LoVo (cell line): ENCODE measurements at regions not wholly inside any gene's neighbourhood (a gene's known extent, or its start where the extent isn't known, plus 50 kb on each side); places are given as distances from the start of the nearest gene placed in this dataset.

Experiments
- DNase-seq: peaks from one replicate; pipeline ENCODE4 v3.0.0-alpha.2; 2016; ENCODE audit warnings: low spot score

DNA sequence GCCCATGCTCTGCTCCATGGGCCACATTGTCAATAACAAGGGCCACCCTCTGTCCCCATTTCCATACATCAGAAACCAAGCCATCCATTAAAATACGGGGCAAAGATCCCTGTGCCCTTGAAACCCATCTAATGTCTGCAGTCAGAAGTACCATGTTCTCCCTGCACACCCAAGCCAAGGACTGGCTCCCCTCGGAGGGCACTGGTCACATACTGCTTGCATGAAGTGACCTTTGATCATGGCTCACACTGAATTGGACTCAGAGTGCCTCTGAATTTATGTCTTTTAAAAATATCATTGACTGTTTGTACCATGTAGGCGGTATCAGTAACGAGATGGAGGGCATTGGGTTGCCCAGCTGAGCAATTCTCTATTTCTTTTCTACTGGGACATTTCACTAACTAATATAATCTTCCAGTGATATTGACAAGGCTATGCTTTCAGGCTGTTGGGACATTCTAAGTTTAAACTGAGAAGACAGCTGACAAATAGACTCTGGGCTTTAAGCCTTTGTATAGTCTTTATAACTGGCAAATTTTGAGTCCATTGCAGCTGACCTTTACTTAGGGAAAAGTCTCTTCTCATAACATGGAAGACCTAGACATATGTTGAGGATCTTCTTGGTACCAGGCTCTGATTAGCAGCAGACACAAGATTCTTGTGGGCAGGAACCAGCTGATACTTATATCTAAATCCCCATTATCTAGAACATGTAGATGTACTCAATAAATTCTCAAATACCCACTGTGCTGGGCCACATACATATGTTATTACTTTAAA lies 214.3 kb downstream of the MYCN start:
- DNase-seq, result no peak

DNA sequence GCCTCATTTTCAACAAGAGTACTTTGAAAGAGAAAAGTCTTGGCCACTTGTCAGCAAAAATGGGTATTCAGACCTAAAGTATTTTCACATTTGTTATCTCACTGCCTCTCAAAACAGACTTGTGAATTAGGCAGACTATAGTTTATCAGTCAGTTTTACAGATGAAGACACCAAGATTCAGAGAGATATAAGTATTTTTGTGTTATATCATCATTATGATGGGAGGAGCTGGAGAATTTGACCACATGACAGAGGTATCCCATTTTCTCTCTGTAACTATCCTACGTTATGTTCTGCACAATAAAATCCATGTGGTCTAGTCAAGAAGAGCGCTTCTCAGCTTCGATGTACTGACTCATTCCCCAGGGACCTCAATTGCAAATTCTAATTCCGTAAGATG lies 213.7 kb downstream of the MYCN start:
- no peak for DNase-seq

DNA sequence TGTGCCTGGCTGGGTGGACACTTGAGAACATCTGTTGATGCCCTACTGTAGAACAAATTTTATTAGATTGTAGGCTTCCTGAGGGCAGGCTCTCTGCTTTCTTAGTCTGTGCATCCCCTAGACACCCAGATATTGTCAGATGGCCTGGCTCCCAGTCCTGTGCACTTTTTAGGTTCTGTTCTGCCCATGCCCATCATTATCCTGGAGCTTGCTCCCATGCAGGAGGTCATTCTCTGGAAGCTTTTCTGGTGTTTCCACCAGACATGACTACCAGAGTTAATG lies 213.3 kb downstream of the MYCN start:
- DNase-seq, result no peak

DNA sequence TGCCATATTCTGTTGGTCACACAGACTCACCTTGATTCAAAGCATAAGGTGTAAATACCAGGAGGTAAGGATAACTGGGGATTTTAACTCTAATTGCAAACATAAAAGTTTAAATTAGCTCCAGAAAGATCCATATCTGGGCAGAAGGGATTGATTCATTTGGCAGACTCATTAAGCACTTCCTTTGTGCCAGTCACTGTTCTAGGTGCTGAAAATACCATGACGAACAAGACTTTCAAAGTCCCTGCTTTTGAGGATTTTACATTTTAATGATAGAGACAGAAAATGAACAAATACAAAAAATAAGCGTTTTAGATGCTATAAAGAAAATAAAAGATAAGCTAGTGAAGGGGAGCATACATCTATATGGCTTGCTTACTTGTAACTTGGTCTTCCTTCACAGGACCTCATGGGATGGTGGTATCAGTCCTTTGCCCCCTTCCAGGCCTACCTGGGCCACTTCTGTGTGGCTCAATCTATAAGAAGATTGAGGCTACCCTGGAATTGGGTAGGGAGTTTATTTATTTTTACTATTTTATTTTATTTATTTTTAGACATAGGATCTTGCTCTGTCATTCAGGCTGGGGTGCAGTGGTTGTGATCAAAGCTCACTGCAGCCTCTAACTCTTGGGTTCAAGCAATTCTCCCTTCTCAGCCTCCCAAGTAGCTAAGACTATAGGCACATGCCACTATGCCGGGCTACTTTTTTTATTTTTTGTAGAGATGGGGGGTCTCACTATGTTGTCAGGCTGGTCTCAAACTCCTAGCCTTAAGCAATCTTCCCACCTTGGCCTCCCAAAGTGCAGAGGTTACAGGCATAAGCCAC lies 212.8 kb downstream of the MYCN start:
- no peak for DNase-seq

DNA sequence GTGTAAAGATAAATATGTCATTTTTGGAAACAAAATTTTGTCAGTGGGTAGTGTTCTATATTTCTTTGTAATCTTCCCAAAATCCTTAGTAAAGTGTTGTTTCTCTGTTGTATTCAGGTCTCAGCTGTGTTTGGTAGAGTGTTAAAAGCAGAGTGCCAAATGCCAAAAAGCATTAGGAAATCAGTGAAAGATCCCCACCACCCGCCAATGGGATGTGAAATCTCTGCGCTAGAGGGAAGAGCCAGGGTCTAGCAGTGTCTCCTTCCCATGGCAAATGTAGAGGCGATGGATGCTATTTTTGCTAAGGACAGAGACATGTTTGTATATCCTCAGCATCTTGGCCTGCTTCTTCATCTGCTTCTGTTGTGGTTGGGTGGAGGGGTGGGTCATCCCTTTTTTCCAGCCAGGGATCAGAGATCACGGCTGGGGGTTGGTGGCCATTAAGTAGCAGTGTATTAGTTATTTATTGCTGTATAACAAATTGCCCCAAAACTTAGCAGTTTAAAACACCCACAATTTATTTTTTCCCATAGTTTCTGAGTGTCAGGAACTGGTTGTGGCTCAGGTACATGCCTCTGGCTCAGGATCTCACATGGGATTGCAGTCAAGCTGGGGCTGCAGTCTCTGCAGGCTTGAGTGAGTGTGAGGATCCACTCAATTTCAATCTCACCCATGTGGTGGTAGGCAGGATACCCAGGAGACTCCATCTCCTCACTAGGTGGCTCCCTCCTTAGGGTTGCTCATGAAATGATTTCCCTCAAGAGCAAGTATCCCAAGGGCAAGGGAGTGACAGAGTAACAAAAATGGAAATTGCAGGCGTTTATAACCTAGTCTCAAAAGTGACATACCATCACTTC lies 211.9 kb downstream of the MYCN start:
- DNase-seq, result no peak

DNA sequence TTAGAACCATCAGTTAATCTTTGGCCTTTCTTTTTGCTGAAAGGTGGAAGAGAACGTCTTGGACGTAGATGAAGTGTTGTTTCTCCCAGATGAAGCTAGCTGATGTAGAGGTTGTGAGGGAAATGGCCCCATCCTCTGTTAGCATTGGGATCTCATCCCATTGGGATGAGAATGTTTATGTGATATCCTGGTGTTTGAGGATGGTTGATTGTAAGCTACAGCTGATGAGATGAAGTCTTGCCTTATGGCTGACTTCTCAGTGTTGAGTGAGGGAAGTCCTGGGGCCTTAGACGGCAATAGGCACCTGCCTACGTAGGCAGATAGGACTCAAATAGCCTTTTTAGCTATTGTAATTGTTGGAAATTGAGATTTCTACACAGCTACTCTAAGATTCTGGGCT lies 211.3 kb downstream of the MYCN start:
- DNase-seq, result no peak

DNA sequence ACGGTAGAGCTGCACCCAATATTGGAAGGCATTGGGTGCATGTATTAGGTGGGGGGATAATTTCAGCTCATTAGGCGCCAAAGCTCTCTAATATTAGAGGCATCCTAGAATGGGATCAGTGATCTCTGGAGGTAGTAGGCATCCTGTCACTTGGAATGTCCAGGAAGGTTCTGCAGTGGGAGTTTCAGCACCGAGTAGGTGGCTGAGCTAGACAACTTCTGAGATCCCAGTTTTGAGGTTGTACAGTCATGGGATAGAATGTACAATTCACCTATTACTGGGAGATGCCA lies 210.9 kb downstream of the MYCN start:
- DNase-seq, result no peak

DNA sequence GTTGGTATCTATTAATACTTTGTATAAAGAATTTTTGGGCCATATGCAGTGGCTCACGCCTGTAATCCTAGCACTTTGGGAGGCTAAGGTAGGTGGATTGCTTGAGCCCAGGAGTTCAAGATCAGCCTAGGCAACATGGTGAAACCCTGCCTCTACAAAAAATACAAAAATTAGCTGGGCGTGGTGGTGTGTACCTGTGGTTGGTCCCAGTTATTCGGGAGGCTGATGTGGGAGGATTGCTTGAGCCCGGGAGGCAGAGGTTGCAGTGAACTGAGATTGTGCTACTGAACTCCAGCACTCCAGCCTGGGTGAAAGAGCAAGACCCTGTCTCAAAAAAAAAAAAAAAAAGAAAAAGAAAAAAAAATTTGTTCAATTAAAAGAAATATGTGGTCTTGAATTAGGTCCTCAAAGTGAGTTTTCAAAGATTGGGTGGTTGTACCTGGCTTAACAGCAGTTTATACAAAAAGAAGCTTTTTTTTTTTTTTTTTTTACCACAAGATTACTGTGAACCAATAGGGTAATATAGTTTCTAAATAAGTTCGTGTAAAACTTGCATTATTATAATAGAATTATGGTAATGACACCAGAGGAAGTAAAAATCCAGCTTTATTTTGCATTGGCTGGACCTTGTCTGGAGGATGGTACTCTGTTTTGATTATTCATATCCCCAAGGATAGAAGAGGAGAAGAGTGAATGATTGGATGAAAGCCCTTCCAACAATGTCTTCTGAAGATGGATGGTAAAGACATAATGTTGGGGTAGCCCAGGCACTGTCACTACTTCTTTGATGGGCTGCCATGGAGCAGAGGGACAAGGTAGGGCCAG lies 210.3 kb downstream of the MYCN start:
- no peak for DNase-seq

DNA sequence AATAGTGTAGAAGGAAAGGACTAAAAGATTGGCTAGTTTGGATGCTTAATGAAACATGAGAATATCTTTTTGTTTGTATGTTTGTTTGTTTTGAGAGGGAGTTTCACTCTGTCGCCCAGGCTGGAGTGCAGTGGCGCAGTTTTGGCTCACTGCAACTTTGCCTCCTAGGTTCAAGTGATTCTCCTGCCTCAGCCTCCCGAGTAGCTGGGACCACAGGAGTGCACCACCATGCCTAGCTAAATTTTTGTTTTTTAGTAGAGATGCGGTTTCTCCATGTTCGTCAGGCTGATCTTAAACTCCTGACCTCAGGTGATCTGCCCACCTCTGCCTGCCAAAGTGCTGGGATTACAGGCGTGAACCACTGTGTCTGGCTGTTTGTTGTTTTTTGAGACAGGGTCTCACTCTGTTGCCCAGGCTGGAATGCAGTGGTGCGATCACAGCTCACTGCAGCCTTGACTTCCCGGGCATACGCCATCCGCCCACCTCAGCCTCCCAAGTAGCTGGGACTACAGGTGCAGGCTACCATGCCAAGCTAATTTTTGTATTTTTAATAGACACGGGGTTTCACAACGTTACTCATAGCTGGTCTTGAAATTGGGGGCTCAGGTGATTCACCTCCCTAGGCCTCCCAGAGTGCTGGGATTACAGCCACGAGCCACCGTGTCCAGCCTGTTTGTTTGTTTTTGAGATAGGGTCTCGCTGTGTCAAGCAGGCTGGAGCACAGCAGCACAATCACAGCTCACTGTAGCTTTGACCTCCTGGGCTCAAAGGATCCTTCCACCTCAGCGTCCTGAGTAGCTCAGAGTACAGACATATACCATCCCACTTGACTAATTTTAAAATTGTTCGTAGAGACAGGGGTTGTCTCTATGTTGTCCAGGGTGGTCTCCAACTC lies 209.2 kb downstream of the MYCN start:
- no peak for DNase-seq

DNA sequence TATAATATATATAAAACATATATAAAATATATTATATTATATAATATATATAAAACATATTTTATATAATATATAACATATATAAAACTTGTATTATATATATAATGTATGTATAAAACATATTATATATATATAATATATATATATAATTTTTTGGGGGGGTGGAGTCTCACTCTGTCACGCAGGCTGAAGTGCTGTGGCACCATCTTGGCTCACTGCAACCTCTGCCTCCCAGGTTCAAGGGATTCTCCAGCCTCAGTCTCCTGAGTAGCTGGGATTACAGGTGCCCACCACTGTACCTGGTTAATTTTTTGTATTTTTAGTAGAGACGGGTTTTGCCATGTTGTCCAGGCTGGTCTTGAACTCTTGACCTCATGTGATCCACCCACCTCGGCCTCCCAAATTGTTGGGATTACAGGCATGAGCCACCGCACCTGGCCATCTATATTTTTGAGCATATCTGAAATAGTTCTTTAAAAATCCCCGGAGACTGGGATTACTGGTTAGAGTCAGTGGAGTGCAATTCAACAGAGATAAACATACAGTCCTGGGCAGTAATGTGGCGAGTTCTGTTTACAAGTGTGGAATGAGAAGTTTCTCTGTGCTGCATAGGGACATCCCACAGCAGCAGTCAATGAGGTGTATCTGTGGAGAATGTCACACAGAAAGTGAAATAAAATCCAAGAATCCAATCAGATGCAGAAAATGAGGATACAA lies 208.4 kb downstream of the MYCN start:
- DNase-seq, result no peak

DNA sequence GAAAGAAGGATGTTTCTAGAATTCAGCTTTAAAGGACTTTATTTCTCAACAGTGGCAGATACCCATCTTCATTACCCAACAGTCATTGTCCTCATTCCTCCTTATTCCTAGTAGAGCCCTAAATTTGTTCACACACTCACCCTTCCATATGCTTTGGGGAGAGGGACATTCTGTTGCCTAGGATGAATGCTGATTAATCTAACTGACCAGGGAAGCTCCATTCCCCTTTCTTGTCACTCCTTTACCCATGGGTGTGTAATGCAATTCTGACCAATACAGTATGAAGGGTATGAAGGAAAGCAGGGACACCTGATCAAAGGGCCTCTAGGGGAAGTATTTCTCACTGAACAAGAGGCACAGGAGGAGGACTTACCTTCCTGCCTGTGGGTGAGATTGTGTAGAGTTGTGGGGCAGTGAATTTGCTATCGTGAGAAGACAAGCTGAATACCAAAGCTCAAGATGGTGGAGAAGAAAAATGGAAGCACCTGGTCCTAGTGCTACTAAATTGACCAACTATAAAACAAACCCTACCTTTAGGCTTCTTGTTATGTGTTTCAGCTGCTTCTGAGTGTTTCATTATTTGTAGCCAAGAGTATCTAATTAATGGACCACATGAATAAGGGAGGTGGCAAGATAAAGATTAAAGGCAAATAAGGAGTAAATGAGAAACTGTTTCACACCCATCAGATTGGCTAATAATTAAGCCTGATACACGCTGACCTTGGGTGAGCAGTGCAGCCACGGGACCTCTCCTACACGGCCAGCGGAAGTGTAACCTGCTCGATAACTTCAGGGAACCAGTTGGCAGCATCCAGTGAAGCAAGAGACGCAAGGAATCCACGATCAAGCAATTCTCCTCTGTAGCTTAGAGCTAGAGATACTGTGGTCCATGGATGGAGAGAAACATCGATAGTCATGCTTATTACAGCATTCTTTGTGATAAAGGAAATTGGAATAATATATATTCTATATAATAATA lies 202.3 kb downstream of the MYCN start:
- DNase-seq, result no peak

DNA sequence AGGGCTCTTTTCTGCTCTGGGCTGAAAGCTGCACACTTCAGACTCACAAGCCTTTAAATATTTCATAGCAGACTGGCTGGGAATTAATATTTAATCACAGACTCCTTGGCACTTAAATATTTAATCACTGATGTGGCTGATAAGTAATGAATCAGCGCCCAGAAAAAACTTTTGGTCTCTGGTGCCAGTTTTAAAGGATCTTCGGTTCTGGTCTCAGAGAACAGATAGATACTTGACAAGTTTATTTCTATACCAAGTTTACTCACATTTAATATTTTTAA lies 201.2 kb downstream of the MYCN start:
- no peak for DNase-seq

DNA sequence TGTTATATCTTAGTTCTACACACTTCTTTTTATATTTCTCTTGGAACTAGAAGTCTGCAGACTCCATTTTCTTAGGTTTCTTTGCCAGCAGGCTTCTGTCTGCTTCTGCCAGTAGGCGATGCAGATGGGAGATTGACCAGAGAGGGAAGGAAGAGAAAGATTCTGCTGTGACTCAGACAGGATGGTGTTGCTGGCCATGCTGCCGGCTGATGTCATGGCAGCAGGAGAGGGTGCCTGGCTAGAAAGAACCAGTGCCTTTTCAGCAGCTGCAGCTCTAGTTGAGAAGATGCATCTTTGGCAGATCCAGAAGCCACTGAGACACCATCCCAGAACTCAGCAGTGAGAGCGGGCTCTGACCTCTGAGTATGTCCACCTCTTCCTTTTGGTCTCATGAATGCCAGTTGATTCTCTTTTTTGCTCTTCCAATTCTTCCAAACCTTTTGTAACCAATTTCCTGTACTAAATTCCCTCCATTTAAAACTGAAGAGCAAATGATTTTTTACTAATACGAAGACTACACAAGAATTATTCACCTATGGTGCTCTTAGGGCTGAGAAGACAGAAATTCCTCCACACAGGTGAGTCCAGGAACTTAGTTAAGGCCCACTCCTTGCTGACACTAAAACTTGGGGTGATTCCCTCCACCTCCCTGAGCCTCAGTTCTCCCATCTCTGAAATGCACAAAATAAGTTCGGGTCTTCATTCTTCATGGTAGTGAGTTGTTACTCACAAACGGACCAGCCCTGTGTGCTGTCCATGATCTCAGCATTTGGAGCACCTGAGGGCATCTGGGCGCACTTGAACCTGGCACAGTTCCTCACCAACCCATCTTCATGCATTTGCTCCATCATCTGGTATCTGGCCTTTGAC lies 200.7 kb downstream of the MYCN start:
- DNase-seq, result no peak

DNA sequence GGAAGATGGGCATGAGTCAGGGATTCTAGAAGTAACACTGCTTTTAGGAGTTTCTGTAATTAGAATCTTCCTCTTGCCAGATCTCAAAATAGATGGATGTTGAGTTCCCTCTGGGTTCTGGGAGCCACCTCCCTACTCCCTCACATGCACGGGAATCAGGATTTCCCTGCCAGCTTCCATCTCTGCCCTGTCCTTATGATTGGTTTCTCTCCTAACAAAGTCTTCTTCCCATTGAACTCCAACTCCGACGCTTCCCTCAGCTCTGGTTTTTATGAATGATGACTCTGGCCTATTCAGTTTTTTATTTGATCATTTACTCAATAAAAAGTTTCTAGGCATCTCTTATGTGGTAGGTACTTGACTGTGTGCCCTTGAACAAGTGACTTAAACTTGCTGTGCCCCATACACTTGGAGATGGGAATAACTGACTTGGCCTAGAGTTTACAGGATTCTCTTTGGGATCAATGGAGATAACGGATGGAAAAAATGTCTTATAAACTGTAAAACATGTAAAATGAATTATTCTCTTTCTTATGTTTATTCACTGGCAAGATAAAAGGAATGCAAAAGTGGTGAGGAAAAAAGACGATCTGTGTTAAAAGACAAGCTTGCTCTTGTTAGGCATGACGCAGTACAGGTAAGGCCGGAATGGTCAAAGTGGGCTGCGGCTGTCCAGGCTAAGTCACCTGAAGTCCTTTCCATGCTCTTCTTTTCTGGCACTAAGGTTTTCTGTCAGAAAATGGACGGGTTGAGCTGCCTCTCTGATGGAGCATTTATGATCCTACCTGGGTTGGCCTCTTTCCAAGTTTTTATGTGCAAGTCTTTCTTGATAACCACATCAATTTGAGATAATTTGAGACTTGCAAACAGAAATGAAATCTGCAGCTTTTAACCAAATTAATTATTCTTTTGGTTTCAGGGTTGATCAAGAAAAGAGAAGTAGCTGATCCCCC lies 199.6 kb downstream of the MYCN start:
- DNase-seq, result no peak

DNA sequence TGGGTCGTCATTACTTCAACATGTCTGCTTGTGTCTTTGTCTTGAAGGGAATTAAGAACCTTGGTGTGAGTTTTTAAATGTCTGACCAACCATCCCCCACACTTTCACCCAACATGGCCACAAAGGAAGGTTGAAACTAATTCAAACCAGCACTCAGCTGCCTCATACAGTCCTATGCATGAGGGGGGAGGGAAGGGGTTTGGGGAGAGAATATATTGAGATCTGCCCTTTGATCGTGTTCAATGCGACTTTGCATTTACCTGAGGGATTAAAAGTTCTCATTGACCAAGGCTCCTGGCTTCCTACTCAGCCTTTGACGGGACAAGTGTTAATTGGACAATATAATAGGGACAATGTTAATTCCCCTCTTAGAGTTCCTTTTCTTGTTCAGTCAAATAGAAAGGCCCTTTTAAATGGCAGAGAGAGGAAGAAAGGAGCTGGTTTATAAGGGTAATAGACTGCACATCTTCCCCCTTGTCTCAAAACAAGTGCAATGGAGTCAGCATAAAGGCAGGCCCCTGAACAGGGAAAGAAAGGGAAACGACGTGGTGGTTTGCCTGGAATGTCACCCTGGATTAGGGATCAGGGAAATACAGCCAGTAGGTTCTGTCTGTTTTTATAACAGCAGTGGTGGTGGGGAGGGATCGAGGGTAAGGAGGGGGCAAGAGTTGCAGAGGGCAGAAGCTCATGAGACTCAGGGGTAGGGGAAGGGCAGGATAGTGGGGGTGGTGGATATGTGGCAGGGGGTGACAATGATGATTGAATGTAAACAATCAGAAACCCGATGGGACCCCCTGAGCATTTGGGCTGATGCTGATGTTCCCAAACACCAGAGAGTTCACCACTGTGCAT lies 198.7 kb downstream of the MYCN start:
- DNase-seq, result no peak

DNA sequence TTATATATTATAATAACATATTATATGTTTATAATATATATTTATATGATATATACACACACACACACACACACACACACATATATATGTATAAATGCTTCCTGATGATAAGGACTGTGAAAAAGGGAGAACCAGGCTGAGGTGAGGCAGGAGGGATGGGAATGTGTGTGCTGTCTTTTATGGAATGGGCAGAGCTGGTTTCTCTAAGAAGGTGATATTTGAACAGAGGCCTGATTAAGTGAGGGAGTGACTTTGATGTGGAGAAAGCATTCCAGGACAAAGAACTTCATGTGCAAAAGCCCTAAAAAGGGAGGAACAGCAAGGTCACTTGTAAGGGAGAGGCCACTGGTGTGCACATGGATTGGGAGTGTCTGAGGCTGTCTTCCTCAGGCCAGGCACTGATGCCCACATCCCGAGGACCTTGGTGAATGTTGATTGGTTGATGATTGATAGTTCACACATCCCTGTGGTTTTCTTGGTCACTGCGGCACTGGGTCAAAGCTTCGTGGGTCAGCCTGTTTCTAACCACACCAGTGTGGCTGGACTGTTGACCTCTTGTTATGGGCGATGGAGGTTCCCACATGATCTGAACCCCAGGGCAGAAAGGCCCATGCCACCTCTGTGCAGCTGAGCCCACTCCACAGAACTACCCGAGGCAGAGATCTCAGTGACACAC lies 196.9 kb downstream of the MYCN start:
- no peak for DNase-seq
